ENCODE measurements at regions not wholly inside any gene's neighbourhood (a gene's known extent, or its start where the extent isn't known, plus 50 kb on each side); places are given as distances from the start of the nearest gene placed in this dataset.
"Not testable (repeated sequence)": the region's sequence is repeated elsewhere in the genome, so short reads cannot be mapped to it uniquely, and the experiment has no call there.

GRCh38 chr2:111395350-111396128 lies 274.8 kb downstream of the BCL2L11 start:
- DNase-seq, result peak; percentile 16

GRCh38 chr2:111400598-111401253 lies 280.0 kb downstream of the BCL2L11 start:
- peak; percentile 8 for DNase-seq

- DNase-seq, result not testable (repeated sequence)
Observed at GRCh38 chr2:111401270-111402140, 280.8 kb downstream of the BCL2L11 start.

- not testable (repeated sequence) for DNase-seq
Observed at GRCh38 chr2:111402450-111402849, 281.7 kb downstream of the BCL2L11 start.

- not testable (repeated sequence) for DNase-seq
Observed at GRCh38 chr2:111403287-111403686, 282.6 kb downstream of the BCL2L11 start.

GRCh38 chr2:111406616-111407015 lies 285.9 kb downstream of the BCL2L11 start:
- not testable (repeated sequence) for DNase-seq

- not testable (repeated sequence) for DNase-seq
Observed at GRCh38 chr2:111407632-111408194, 287.0 kb downstream of the BCL2L11 start.

- DNase-seq, result not testable (repeated sequence)
Observed at GRCh38 chr2:111410868-111411406, 290.2 kb downstream of the BCL2L11 start.

GRCh38 chr2:111411867-111412681 lies 291.4 kb downstream of the BCL2L11 start:
- DNase-seq, result not testable (repeated sequence)

- DNase-seq, result not testable (repeated sequence)
Observed at GRCh38 chr2:111412841-111413650, 292.3 kb downstream of the BCL2L11 start.

GRCh38 chr2:111413950-111414349 lies 293.2 kb downstream of the BCL2L11 start:
- not testable (repeated sequence) for DNase-seq

- DNase-seq, result not testable (repeated sequence)
Observed at GRCh38 chr2:111415765-111416743, 295.3 kb downstream of the BCL2L11 start.

GRCh38 chr2:111417026-111417425 lies 296.3 kb downstream of the BCL2L11 start:
- DNase-seq, result not testable (repeated sequence)

- not testable (repeated sequence) for DNase-seq
Observed at GRCh38 chr2:111418091-111418875, 297.6 kb downstream of the BCL2L11 start.

- not testable (repeated sequence) for DNase-seq
Observed at GRCh38 chr2:111420074-111420473, 299.4 kb downstream of the BCL2L11 start.

GRCh38 chr2:111420835-111421234 lies 300.1 kb downstream of the BCL2L11 start:
- DNase-seq, result not testable (repeated sequence)

GRCh38 chr2:111421949-111422348 lies 301.2 kb downstream of the BCL2L11 start:
- DNase-seq, result not testable (repeated sequence)

Data from muscle of arm (tissue), 1 donor.